Subcutaneous abdominal adipose tissue (tissue), 5 donors: ENCODE measurements at regions not wholly inside any gene's neighbourhood (a gene's known extent, or its start where the extent isn't known, plus 50 kb on each side); places are given as distances from the start of the nearest gene placed in this dataset.

ENCODE experiments used
- H3K27ac ChIP-seq: one replicate; pipeline ENCODE4 v1.7.0; 2013; ENCODE audit warnings: low read depth, mild to moderate bottlenecking, inconsistent platforms, low read length, moderate library complexity
- H3K27me3 ChIP-seq, 5 donors: one replicate each; pipeline ENCODE4 v1.7.0; 2013; ENCODE audit warnings: low read length in 5 of 5, inconsistent platforms in 1 of 5; ENCODE audit not compliant: control insufficient read depth in 5 of 5, insufficient read depth in 4 of 5
- H3K36me3 ChIP-seq, 5 donors: one replicate each; pipeline ENCODE4 v1.7.0; 2013; ENCODE audit warnings: low read length in 5 of 5; ENCODE audit not compliant: control insufficient read depth in 5 of 5, insufficient read depth in 5 of 5
- H3K4me1 ChIP-seq, 5 donors: one replicate each; pipeline ENCODE4 v1.7.0; 2013; ENCODE audit warnings: low read length in 5 of 5, mild to moderate bottlenecking in 3 of 5, moderate library complexity in 1 of 5; ENCODE audit not compliant: control insufficient read depth in 5 of 5, insufficient read depth in 5 of 5
- H3K4me3 ChIP-seq, 5 donors: one replicate each; pipeline ENCODE4 v1.7.0; 2013; ENCODE audit warnings: low read length in 5 of 5, low read depth in 1 of 5
- H3K9ac ChIP-seq, 5 donors: one replicate each; pipeline ENCODE4 v1.7.0; 2013; ENCODE audit warnings: low read length in 5 of 5, mild to moderate bottlenecking in 4 of 5, moderate library complexity in 3 of 5
- H3K9me3 ChIP-seq, 5 donors: one replicate each; pipeline ENCODE4 v1.7.0; 2013; ENCODE audit warnings: low read length in 5 of 5; ENCODE audit not compliant: control insufficient read depth in 5 of 5
- donor health status: healthy.
- donor health status: healthy.
- donor health status: healthy.
- donor health status: healthy.
- donor health status: healthy.

- Histone ChIP-seq H3K36me3 (no peaks in the 10 kb centered on the region), H3K27ac (no peak overlapping the region), H3K4me3 (no peak overlapping the region), H3K27me3 (peaks cover 0 to 5% (median 0%) of the 10 kb centered on the region in 5 donors), H3K9ac (no peak overlapping the region), H3K4me1 (no peaks in the 10 kb centered on the region), H3K9me3 (peaks cover 0 to under 1% (median 0%) of the 10 kb centered on the region in 5 donors)
These were observed 332.0 kb downstream of the FGF9 start for GRCh38 chr13:22002893-22003292.

- no peaks in the 10 kb centered on the region for H3K36me3 ChIP-seq
- H3K4me1 ChIP-seq, result peaks cover 0 to 7% (median 3%) of the 10 kb centered on the region in 5 donors
- no peak overlapping the region for H3K27ac ChIP-seq
- peaks cover 0 to 3% (median 0%) of the 10 kb centered on the region in 5 donors for H3K9me3 ChIP-seq
- no peaks in the 10 kb centered on the region for H3K27me3 ChIP-seq
- H3K9ac ChIP-seq, result no peak overlapping the region
- no peak overlapping the region for H3K4me3 ChIP-seq
These were observed 338.6 kb downstream of the FGF9 start for GRCh38 chr13:22009500-22009899.

- H3K27ac ChIP-seq, result no peak overlapping the region
- H3K4me1 ChIP-seq, result peaks cover 0 to 9% (median 3%) of the 10 kb centered on the region in 5 donors
These were observed 339.1 kb downstream of the FGF9 start for GRCh38 chr13:22009937-22010336.

DNA sequence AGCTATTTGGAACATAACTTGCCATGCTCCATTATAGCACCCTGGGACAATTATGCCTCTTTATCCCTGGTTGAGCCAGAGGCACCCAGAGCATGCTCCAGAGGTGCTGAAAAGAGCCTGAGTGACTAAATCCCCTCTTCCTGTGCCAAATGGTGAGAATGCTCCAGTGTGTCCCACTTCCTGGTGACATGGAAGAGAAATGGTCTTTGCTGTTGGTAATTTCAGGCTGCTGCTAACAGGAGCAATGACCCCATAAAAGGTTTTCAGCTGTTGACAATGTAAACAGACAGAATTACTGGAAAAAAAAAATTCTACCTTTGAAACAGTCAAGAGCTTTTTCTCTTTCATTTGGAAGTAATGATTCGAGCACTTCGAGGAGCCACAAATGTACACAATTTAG, 341.8 kb downstream of the FGF9 start:
- H3K9ac ChIP-seq, result no peak overlapping the region
- H3K27me3 ChIP-seq, result no peaks in the 10 kb centered on the region
- H3K36me3 ChIP-seq, result no peaks in the 10 kb centered on the region
- H3K27ac ChIP-seq, result no peak overlapping the region
- H3K9me3 ChIP-seq, result peaks cover 0 to 3% (median 0%) of the 10 kb centered on the region in 5 donors
- H3K4me1 ChIP-seq, result peaks cover 0 to 9% (median 3%) of the 10 kb centered on the region in 5 donors
- H3K4me3 ChIP-seq, result no peak overlapping the region

More at GRCh38 chr13:22009937-22010336, 339.1 kb downstream of the FGF9 start:
- Histone ChIP-seq H3K9me3 (peaks cover 0 to 3% (median 0%) of the 10 kb centered on the region in 5 donors), H3K27me3 (no peaks in the 10 kb centered on the region), H3K9ac (no peak overlapping the region), H3K36me3 (no peaks in the 10 kb centered on the region), H3K4me3 (no peak overlapping the region)

- Histone ChIP-seq H3K9me3 (peaks cover 0 to 7% (median 3%) of the 10 kb centered on the region in 5 donors), H3K27ac (no peak overlapping the region), H3K4me1 (peaks cover 0 to 9% (median 0%) of the 10 kb centered on the region in 5 donors), H3K27me3 (no peaks in the 10 kb centered on the region), H3K4me3 (no peak overlapping the region), H3K9ac (no peak overlapping the region), H3K36me3 (no peaks in the 10 kb centered on the region)
These were observed 343.6 kb downstream of the FGF9 start for GRCh38 chr13:22014469-22014868.

GRCh38 chr13:22017226-22017625, 346.4 kb downstream of the FGF9 start:
- no peak overlapping the region for H3K27ac ChIP-seq
- H3K36me3 ChIP-seq, result no peaks in the 10 kb centered on the region
- no peak overlapping the region for H3K9ac ChIP-seq
- peaks cover 0 to 9% (median 0%) of the 10 kb centered on the region in 5 donors for H3K4me1 ChIP-seq
- H3K27me3 ChIP-seq, result no peaks in the 10 kb centered on the region
- no peak overlapping the region for H3K4me3 ChIP-seq
- H3K9me3 ChIP-seq, result peaks cover 0 to 7% (median 3%) of the 10 kb centered on the region in 5 donors

GRCh38 chr13:22018076-22018835, 347.4 kb downstream of the FGF9 start:
- Histone ChIP-seq H3K27me3 (no peaks in the 10 kb centered on the region), H3K4me1 (peaks cover 0 to 9% (median 0%) of the 10 kb centered on the region in 5 donors), H3K36me3 (no peaks in the 10 kb centered on the region), H3K9ac (no peak overlapping the region), H3K4me3 (no peak overlapping the region), H3K27ac (no peak overlapping the region), H3K9me3 (peaks cover 0 to 7% (median 3%) of the 10 kb centered on the region in 5 donors)

DNA sequence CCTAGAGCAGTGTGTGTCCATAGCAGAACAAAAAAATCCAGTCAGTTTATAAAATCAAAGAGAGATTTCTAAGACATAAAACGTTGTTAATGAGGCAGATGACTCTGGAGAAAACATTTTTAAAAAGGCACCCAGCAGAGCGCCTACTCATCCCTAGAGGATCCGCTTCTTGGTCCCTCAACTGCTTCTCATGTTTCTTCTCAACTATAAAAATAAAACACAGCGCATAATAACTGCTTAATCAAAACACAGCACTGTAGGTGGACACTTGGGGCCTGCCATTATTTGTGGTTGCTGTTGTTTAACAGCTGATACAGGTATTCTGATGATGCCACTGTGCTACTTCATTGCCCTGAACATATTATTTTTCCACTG, 347.9 kb downstream of the FGF9 start:
- H3K9me3 ChIP-seq, result peaks cover 0 to 7% (median 3%) of the 10 kb centered on the region in 5 donors
- no peak overlapping the region for H3K27ac ChIP-seq
- H3K4me3 ChIP-seq, result no peak overlapping the region
- no peak overlapping the region for H3K9ac ChIP-seq
- peaks cover 0 to 9% (median 0%) of the 10 kb centered on the region in 5 donors for H3K4me1 ChIP-seq
- no peaks in the 10 kb centered on the region for H3K27me3 ChIP-seq
- H3K36me3 ChIP-seq, result no peaks in the 10 kb centered on the region

DNA sequence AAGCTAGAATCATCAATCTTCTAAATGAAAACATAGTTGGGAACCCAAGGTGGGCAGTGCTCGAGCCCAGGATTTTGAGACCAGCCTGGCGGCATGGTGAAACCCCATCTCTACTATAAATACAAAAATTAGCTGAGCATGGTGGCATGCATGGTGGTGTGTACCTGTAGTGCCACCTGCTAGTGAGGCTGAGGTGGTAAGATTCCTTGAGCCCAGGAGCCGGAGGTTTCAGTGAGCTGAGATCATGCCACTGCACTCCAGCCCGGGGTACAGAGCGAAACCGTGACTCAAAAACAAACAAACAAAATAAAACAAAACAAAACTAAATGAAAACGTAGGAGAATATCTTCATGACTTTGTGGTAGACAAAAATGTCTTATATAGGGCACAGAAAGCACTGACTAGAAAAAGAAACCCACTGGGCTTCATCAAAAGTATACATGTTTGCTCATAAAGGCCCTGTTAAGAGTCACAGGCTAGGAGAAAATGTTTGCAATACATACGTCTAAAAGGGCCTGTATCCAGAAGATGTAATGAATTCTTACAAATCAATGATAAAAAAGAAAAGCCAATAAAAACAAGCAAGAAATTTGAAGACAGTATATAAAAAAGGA, 353.6 kb downstream of the FGF9 start:
- Histone ChIP-seq H3K27me3 (no peaks in the 10 kb centered on the region), H3K9me3 (no peaks in the 10 kb centered on the region), H3K4me1 (no peaks in the 10 kb centered on the region), H3K4me3 (no peak overlapping the region), H3K9ac (no peak overlapping the region), H3K36me3 (no peaks in the 10 kb centered on the region), H3K27ac (no peak overlapping the region)

GRCh38 chr13:22027566-22027965, 356.7 kb downstream of the FGF9 start:
- H3K27me3 ChIP-seq, result no peaks in the 10 kb centered on the region
- H3K27ac ChIP-seq, result no peak overlapping the region
- no peaks in the 10 kb centered on the region for H3K36me3 ChIP-seq
- H3K9me3 ChIP-seq, result no peaks in the 10 kb centered on the region
- no peak overlapping the region for H3K9ac ChIP-seq
- no peak overlapping the region for H3K4me3 ChIP-seq
- H3K4me1 ChIP-seq, result peaks cover 0 to 7% (median 0%) of the 10 kb centered on the region in 5 donors
